ENCODE measurements at regions not wholly inside any gene's neighbourhood (a gene's known extent, or its start where the extent isn't known, plus 50 kb on each side); places are given as distances from the start of the nearest gene placed in this dataset.

GRCh38 chr12:75974323-75975187 is 57.0 kb downstream of the PHLDA1 start:
- DNase-seq (ENCODE audit: low read depth) = no peak

DNA sequence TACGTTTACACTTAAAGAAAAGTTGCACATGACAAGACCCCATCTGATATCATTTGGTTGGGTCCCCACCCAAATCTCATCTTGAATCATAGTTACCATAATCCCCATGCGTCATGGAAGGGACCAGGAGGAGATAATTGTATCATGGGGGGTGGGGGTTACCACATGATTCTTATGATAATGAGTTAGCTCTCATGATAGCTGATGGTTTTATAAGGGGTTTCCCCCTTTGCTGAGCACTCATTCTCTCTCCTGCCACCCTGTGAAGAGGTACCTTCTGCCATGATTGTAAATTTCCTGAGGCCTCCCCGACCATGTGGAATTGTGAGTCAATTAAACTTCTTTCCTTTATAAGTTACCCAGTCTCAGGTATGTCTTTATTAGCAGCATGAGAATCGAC is 60.3 kb downstream of the PHLDA1 start:
- no peak for DNase-seq (ENCODE audit: low read depth)

GRCh38 chr12:75970310-75970709 is 61.3 kb downstream of the PHLDA1 start:
- no peak for DNase-seq (ENCODE audit: low read depth)

- DNase-seq (ENCODE audit: low read depth) = peak; percentile 24
These were observed 61.8 kb downstream of the PHLDA1 start for GRCh38 chr12:75969768-75970167.

DNA sequence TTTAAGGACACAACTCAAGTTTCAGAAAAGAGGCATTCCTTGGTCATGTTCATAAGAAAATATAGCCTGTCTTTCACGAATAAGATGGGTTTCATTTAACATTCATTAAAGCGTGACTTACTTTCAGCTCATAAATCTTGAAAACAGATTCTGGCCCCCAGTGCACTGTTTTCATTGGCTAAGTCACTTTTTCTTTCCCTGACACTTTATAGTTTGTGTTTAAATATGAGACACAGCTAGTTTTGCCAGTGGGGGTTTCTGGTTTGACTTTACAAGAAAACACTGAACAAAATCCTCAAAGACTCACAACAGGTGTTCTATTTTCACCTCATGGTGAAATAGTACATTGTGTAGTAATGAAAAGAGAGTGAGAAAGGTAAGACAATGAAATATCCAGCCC is 65.9 kb downstream of the PHLDA1 start:
- DNase-seq (ENCODE audit: low read depth) = no peak

GRCh38 chr12:75964150-75964549 is 67.4 kb downstream of the PHLDA1 start:
- no peak for DNase-seq (ENCODE audit: low read depth)

DNA sequence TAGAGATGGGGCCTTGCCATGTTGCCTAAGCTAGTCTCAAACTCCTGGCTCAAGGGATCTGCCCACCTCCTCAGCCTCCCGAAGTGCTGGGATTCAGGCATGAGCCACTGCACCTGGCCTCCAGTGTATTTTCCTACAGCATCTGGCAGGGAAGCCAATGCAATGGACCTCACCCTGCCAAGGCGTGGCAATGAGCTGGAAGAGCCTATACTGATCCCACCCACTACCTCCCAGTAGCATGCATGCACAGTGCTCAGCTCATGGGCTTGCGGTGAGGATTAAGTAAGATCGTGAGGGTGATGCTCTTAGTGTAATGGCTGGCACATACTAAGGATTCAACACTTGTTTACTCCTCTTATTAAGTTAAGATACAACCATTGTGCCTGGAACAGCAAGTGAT is 69.7 kb downstream of the PHLDA1 start:
- DNase-seq (ENCODE audit: low read depth) = no peak

GRCh38 chr12:75960954-75961661 is 70.5 kb downstream of the PHLDA1 start:
- no peak for DNase-seq (ENCODE audit: low read depth)

GRCh38 chr12:75960086-75960910 is 71.3 kb downstream of the PHLDA1 start:
- peak; percentile 24 for DNase-seq (ENCODE audit: low read depth)

DNA sequence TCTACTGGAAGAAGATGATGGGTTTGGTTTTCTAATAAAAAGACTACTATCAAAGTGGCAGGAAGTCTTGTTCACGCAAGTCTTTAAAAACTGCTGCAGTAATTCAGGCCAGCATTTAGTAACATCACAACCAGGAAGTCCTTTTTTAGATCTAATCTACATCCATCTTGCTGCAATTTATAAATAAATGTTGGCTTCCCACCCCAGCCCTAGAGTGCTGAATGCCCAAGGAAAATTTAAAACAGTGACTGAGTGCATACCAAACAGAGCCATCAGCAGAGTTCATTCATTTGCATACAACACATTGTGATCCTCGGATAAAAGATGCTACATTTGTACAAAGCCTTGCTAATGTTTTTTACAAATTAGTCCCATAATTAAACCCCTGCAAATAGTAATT is 72.1 kb downstream of the PHLDA1 start:
- peak; percentile 61 for DNase-seq (ENCODE audit: low read depth)

DNA sequence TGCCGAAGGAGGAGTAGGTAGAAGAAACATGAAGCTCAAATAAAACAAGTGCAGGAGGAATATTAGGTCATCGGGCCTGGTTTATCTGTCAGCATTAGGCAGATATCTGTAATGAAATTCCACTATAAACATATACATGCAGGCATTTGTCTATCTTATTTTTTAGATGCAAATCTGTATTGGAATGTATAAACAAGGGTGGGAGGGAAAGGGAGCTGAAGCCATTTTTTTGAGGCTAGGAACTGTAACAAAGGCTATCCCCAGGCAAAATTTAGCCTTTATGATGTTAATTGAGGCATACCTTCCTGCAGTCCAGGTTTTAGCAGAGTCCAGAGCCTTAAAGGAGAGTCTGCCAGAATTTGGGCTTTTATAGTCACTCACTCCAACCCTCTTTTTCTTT is 72.5 kb downstream of the PHLDA1 start:
- no peak for DNase-seq (ENCODE audit: low read depth)

GRCh38 chr12:75955251-75955650 is 76.3 kb downstream of the PHLDA1 start:
- DNase-seq (ENCODE audit: low read depth) = no peak

- DNase-seq (ENCODE audit: low read depth) = no peak
These were observed 76.8 kb downstream of the PHLDA1 start for GRCh38 chr12:75954749-75955148.

- peak; percentile 99 for DNase-seq (ENCODE audit: low read depth)
These were observed 77.5 kb downstream of the PHLDA1 start for GRCh38 chr12:75954041-75954440.

DNA sequence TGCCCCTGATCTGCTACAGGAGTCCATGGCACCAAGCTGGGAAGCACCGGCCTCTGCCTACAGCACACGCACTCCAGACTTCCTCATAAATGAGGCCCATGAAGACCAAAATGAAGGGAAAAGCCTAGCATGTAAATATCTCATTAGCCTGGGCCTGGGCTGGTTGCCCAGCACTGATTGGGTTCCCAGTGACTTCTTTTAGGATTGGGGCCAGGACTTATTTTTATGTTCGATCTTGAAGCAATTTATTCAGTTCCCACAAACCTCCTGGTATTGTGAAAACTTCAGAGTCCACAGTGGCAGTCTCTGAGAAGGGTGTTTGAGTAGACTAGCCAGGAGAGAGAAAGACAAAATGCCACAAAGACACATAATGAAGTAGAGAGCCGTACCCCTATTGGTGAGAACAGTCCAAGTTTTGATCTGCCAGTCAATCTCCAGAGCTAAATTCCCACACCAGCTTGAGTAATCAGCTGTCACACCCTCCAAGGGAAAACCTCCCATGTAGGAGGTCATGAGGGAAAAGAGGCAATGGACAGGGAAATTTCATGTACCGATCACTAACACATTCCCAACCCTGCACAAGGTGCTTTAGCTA is 78.2 kb downstream of the PHLDA1 start:
- peak; percentile 79 for DNase-seq (ENCODE audit: low read depth)

DNA sequence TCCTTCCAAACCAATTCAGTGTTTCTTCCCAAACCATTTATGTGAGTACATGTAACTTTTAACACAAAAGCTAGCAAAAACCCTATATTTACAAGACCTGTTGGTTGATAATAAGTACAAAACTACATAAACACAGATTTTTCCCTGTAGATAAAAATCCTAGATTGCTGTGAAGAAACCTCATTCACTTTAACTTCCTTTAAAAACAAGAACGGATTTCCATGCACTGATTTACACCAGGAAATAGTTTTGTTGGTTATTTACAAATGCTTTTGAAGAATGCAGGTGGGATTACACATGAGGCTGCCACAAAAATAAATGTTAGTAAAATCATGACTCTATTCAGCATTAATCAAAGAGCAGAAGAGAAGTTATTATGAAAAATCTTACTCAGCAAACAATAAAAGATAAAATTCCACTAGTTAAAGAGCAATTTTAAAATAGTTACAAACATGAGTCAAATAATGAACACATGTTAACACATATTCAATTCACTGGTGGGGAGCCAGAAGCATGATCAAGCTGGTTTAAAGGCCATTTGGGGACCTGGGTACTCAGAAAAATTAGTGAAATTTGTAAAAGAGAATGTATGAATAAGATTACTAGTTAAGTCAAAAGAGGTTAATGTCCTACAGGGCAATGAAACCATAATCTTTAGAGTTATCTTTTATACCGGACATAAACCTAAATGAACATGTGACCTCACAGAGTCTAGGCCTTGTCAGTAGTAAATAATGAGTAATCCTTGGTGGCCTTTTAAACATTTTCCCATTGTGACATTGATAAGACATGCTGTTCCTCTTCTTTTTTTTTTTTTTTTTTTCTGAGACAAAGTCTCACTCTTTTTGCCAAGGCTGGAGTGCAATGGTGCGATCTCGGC is 79.9 kb downstream of the PHLDA1 start:
- peak; percentile 22 for DNase-seq (ENCODE audit: low read depth)

DNA sequence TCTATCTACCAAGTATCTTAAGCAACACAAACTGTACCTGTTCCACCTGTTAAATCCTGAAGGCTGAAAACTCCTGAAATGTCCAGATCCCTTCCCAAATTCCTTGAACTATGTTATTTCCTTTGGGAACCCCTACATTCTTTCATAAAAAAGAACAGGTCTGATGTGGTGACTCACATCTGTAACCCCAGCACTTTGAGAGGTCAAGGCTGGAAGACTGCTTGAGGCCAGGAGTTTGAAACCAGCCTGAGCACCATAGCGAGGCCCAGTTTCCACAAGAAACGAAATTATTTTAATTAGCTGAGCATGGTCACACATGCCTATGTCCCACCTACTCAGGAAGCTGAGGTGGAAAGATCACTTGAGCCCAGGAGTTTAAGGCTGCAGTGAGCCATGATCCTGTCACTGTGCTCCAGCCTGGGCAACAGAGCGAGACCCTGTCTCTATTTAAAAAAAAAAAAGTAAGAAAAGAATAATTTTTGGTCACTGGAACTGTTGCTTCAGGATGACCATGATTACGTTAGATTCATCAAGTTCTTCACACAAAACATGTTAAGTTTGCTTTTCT is 84.3 kb downstream of the PHLDA1 start:
- peak; percentile 30 for DNase-seq (ENCODE audit: low read depth)

DNA sequence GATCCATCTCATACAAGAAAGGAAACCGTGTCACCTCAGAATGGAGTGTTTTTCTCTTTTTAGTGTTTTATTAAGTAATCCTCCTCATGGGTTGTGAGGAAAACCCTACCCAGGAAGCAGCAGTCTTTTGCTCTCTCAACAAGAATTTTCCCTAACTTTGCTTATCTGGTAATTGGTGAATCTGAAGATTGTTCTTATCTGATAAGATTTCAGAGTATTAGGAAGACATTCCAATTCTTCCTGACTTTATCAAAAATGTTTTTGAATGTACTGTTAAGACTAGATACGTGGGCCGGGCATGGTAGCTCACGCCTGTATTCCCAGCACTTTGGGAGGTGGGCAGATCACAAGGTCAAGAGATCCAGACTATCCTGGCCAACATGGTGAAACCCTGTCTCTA is 86.0 kb downstream of the PHLDA1 start:
- DNase-seq (ENCODE audit: low read depth) = no peak

- no peak for DNase-seq (ENCODE audit: low read depth)
These were observed 86.6 kb downstream of the PHLDA1 start for GRCh38 chr12:75944905-75945432.

DNA sequence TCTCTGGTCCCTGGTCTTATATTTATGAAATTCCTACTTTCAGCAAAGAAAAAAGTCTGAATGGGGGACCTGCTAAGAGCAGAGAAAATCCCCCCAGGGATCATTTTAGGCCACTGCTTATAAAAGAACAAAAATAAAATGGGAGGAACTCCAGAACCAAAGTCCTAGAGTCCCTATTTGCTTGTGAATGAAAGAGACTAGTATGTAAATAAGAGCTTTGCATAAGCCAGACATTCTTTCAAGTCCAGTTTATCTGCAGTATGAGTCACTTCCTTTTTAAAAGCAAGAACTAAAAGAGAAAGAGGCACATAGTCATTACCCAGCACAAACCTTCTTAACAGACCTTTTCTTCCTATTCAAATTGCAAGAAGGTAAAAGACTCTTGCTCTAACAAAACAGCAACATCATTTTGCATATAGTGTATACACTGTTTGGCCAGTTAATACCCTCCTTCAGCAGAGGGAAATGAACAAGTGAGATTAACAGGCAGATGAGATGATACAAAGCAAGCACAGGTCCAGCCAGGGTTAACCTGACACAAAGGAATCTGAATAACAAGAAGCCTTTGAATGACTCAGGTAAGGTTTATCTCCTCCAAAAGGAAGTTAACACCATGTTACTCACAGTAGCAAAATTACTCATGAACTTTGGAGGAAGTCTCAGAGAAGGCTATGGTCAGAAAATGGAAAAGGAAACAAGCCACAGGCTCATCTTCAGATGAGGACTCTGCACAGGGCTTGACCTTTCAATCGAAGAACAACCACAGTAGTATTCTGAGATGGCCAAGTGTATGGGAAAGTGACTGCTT is 87.3 kb downstream of the PHLDA1 start:
- DNase-seq (ENCODE audit: low read depth) = peak; percentile 99
